ENCODE measurements at regions not wholly inside any gene's neighbourhood (a gene's known extent, or its start where the extent isn't known, plus 50 kb on each side); places are given as distances from the start of the nearest gene placed in this dataset.
A peak's percentile ranks its signal among the peaks of the same experiment; 100 is the strongest.

GRCh38 chr11:15793043-15793996, 563.0 kb downstream of the SOX6 start:
- no peak for DNase-seq (ENCODE audit: extremely low read depth, low read depth)

GRCh38 chr11:15794361-15795150, 561.8 kb downstream of the SOX6 start:
- no peak for DNase-seq (ENCODE audit: extremely low read depth, low read depth)

- DNase-seq (ENCODE audit: extremely low read depth, low read depth), result no peak
Measured at GRCh38 chr11:15795378-15795777, 561.0 kb downstream of the SOX6 start.

- DNase-seq (ENCODE audit: extremely low read depth, low read depth), result no peak
Measured at GRCh38 chr11:15800111-15800800, 556.1 kb downstream of the SOX6 start.

GRCh38 chr11:15801126-15801525, 555.2 kb downstream of the SOX6 start:
- no peak for DNase-seq (ENCODE audit: extremely low read depth, low read depth)

- DNase-seq (ENCODE audit: extremely low read depth, low read depth), result no peak
Measured at GRCh38 chr11:15801616-15802015, 554.7 kb downstream of the SOX6 start.

GRCh38 chr11:15805726-15806125, 550.6 kb downstream of the SOX6 start:
- no peak for DNase-seq (ENCODE audit: extremely low read depth, low read depth)

- no peak for DNase-seq (ENCODE audit: extremely low read depth, low read depth)
Measured at GRCh38 chr11:15806217-15806616, 550.1 kb downstream of the SOX6 start.

GRCh38 chr11:15807827-15808226, 548.5 kb downstream of the SOX6 start:
- no peak for DNase-seq (ENCODE audit: extremely low read depth, low read depth)

- no peak for DNase-seq (ENCODE audit: extremely low read depth, low read depth)
Measured at GRCh38 chr11:15810082-15810481, 546.3 kb downstream of the SOX6 start.

GRCh38 chr11:15810525-15810924, 545.8 kb downstream of the SOX6 start:
- no peak for DNase-seq (ENCODE audit: extremely low read depth, low read depth)

GRCh38 chr11:15815246-15816195, 540.8 kb downstream of the SOX6 start:
- no peak for DNase-seq (ENCODE audit: extremely low read depth, low read depth)

GRCh38 chr11:15816260-15816871, 540.0 kb downstream of the SOX6 start:
- no peak for DNase-seq (ENCODE audit: extremely low read depth, low read depth)

- no peak for DNase-seq (ENCODE audit: extremely low read depth, low read depth)
Measured at GRCh38 chr11:15817001-15817400, 539.3 kb downstream of the SOX6 start.

GRCh38 chr11:15818132-15818842, 538.1 kb downstream of the SOX6 start:
- DNase-seq (ENCODE audit: extremely low read depth, low read depth), result no peak

- peak; percentile 51 for DNase-seq (ENCODE audit: extremely low read depth, low read depth)
Measured at GRCh38 chr11:15819679-15820286, 536.6 kb downstream of the SOX6 start.

- DNase-seq (ENCODE audit: extremely low read depth, low read depth), result no peak
Measured at GRCh38 chr11:15821451-15821850, 534.9 kb downstream of the SOX6 start.

- no peak for DNase-seq (ENCODE audit: extremely low read depth, low read depth)
Measured at GRCh38 chr11:15824060-15824459, 532.3 kb downstream of the SOX6 start.

Data from NCI-H460 (cell line).